Body of pancreas (tissue), 4 donors: ENCODE measurements at regions not wholly inside any gene's neighbourhood (a gene's known extent, or its start where the extent isn't known, plus 50 kb on each side); places are given as distances from the start of the nearest gene placed in this dataset.

ENCODE experiments used
- ATAC-seq: fragments of 150-250 bp; one replicate; pipeline ENCODE4 v1.9.1; 2016
- DNase-seq, 4 donors: peaks; one replicate each; pipeline ENCODE4 v3.0.0-alpha.2; 2019
- H3K27ac ChIP-seq, 4 donors: fragments of 200-600 bp; sonication (generic); 1 replicate in 3 of 4; 2 replicates in 1 of 4; pipeline versions ENCODE4 v1.5.1 to v1.6.1; 2016 to 2019; ENCODE audit warnings: mild to moderate bottlenecking in 1 of 4, mixed read lengths in 1 of 4, moderate library complexity in 1 of 4
- H3K27me3 ChIP-seq, 2 donors: fragments of 200-600 bp; sonication (generic); one replicate each; pipeline ENCODE4 v1.6.0; 2016; ENCODE audit warnings: mild to moderate bottlenecking in 1 of 2
- H3K36me3 ChIP-seq, 2 donors: fragments of 200-600 bp; sonication (generic); replicated peaks in 1 of 2; 2 replicates each; pipeline ENCODE4 v1.5.1; 2016; ENCODE audit warnings: low read depth in 2 of 2; ENCODE audit not compliant: insufficient read depth in 1 of 2
- H3K4me1 ChIP-seq: fragments of 200-600 bp; sonication (generic); one replicate; pipeline ENCODE4 v1.6.0; 2016
- H3K4me3 ChIP-seq, 2 donors: fragments of 200-600 bp; sonication (generic); 1 replicate in 1 of 2; 2 replicates in 1 of 2; pipeline ENCODE4 v1.5.1; 2016 to 2019
- H3K9me3 ChIP-seq, 3 donors: fragments of 200-600 bp; sonication (generic); 1 replicate in 2 of 3; 2 replicates in 1 of 3; pipeline ENCODE4 v1.5.1; 2016
- CTCF ChIP-seq, 7 experiments: fragments of 450-650 bp in 4 of 7; fragments of 200-600 bp in 3 of 7; sonication (generic) in 3 of 7; IDR thresholded peaks; one replicate each; pipeline ENCODE4 v1.5.1; 2016 to 2019; ENCODE audit warnings: antibody characterized with exemption in 7 of 7
- POLR2A ChIP-seq, 3 donors: fragments of 450-650 bp; IDR thresholded peaks; one replicate each; pipeline ENCODE4 v1.6.1; 2016; ENCODE audit warnings: antibody characterized with exemption in 3 of 3, mild to moderate bottlenecking in 2 of 3
- WGBS, 2 donors: methylation state at CpG; one replicate each; pipeline ENCODE4 v1.1.5; 2017; 5-methylcytosine and 5-hydroxymethylcytosine counted together
- intact Hi-C: fragments of 100-400 bp; cut with DNase I; formaldehyde crosslinking; loops from one replicate; pipeline ENCODE4 v1.15.1; 2023

- intact Hi-C loops, result no loop called here
- no peak for ATAC-seq
- 100% methylated on average over 1 of the region's 1 CpG for WGBS, 2 donors
- Histone ChIP-seq H3K27me3 (no peaks in the 10 kb centered on the region), H3K9me3 (no peaks in the 10 kb centered on the region), H3K27ac (no peak overlapping the region), H3K4me1 (peaks cover 40% of the 10 kb centered on the region), H3K36me3 (no peaks in the 10 kb centered on the region), H3K4me3 (no peak overlapping the region)
- DNase-seq, result no peak
- TF ChIP-seq CTCF (IDR thresholded peaks at IDR 0.05), result no peak
- TF ChIP-seq POLR2A (IDR thresholded peaks at IDR 0.05), result no peak
Observed at GRCh38 chr11:35078470-35078735, 60.6 kb upstream of the CD44 start.

DNA sequence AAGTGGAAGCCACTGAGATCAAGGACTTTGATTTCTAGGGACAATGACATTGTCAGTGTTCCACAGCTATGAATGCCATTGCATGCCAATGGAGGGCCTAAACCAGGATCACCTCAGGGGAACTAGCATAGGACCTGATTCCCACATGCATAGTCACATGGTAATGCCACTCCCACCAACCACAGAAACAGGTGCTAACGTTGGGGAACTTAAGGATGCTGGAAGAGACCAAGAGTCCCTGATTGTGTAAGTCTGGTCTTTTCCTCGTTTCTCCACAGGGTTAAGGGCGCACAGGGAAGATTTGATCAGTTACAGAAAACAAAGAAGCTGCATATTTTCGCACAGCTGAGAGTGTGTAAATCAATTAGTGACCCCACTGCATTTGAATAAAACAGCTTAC lies 59.4 kb upstream of the CD44 start:
- ATAC-seq (no peak), DNase-seq (no peak)
- 77 to 89% methylated on average over 4 of the region's 4 CpGs for WGBS, 2 donors
- Histone ChIP-seq H3K9me3 (no peaks in the 10 kb centered on the region), H3K4me1 (peaks cover 48% of the 10 kb centered on the region), H3K36me3 (no peaks in the 10 kb centered on the region), H3K27me3 (no peaks in the 10 kb centered on the region), H3K27ac (no peak overlapping the region), H3K4me3 (no peak overlapping the region)
- intact Hi-C loops, result no loop called here
- TF ChIP-seq CTCF (IDR thresholded peaks at IDR 0.05), result no peak

DNA sequence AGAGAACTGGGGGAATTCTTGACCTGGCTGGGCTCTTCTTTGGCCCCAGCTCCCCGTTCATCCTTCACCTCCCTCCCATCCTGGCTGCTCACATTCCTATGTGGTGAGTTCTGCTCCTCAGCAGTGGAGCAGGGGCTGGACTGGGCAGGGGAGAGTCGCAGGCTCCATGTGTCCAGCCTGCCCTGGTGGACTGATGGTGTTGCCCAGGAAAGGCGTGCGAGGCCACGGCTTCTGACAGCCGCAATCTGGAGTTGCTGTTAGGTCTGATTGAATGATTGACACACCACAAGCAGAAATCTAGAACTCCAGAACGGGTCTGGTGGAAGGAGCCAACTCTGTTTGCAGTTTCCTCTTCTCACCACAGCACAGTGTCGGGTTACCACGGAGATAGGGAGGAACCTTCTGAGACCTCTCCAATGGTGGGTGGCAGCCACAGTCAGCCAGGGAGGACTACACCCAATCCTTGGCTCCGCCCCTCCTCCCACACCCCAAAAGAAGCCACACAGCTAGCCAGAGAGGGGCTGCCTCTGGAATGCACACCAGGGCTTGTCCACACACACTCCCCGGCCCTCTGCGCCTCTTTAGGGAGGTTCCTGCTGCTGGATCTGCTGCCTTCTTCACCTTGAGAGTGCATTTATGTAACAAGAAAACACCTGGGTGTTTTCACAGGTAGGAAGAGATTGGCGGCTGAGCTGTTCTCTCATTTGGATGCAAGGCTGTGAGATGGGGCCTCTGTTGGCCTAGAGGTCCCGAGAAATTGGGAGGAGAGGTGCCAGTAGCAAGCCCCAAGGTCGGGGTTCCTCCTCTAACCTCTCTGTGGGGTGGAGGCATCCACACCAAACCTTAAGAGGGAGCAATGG lies 56.4 kb upstream of the CD44 start:
- intact Hi-C loops, result no loop called here
- Histone ChIP-seq H3K27ac (peak overlapping the region; percentile 67 to 91 (median 81)), H3K4me3 (no peak overlapping the region), H3K27me3 (no peaks in the 10 kb centered on the region), H3K4me1 (peaks cover 35% of the 10 kb centered on the region), H3K36me3 (no peaks in the 10 kb centered on the region), H3K9me3 (no peaks in the 10 kb centered on the region)
- DNase-seq, result peak; percentile 58 to 80 (median 72)
- peak; percentile 85 for ATAC-seq
- WGBS, 2 donors, result 22 to 47% methylated on average over 13 to 15 of the region's 15 CpGs
- peak in 4 of 7 experiments; percentile 13 to 30 (median 18) for TF ChIP-seq CTCF (IDR thresholded peaks at IDR 0.05)
- TF ChIP-seq POLR2A (IDR thresholded peaks at IDR 0.05), result peak in 2 of 3 donors; percentile 21 to 35

DNA sequence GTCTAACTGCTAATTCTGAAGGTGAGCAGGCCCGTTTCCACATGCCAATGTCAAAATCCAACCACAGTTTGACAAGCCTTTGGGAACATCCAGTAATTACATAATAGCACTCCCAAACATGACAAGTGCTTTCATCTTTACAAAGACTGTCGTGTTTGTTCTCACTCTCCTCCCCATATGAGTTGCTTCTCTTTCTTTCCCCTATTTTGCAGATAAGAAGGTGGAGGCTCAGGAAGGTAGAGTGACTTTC lies 55.9 kb upstream of the CD44 start:
- Histone ChIP-seq H3K4me3 (no peak overlapping the region), H3K4me1 (peaks cover 35% of the 10 kb centered on the region), H3K27ac (peak overlapping the region; percentile 67 to 91 (median 81)), H3K27me3 (no peaks in the 10 kb centered on the region), H3K9me3 (no peaks in the 10 kb centered on the region), H3K36me3 (no peaks in the 10 kb centered on the region)
- intact Hi-C loops, result no loop called here
- WGBS, 2 donors, result 14 to 15% methylated on average over 2 of the region's 2 CpGs
- TF ChIP-seq CTCF (IDR thresholded peaks at IDR 0.05) (no peak), POLR2A (IDR thresholded peaks at IDR 0.05) (no peak)
- DNase-seq (no peak), ATAC-seq (peak; percentile 5)
